Endothelial cell of umbilical vein (primary cell): ENCODE measurements at regions not wholly inside any gene's neighbourhood (a gene's known extent, or its start where the extent isn't known, plus 50 kb on each side); places are given as distances from the start of the nearest gene placed in this dataset.

ENCODE experiments used
- BruUV-seq: library from RNA; stranded (reverse); fragments of 400-500 nt; replicated peaks from 2 replicates; lab custom pipeline; 2021; lab: Mats Ljungman, UMichigan
- CTCF ChIA-PET: fragments of 300-600, 350-600 bp; sonication (Branson Sonifier 250); formaldehyde crosslinking; loops from one replicate; lab custom pipeline; 2021; ENCODE audit warnings: antibody characterized with exemption, inconsistent platforms; lab: Charles Lee
- POLR2A ChIA-PET: fragments of 300-600, 350-600 bp; sonication (Branson Sonifier 250); formaldehyde crosslinking; loops from one replicate; lab custom pipeline; 2021; ENCODE audit warnings: antibody characterized with exemption, inconsistent platforms; lab: Charles Lee
- DNase-seq: peaks from one replicate; pipeline ENCODE4 v3.0.0-alpha.2; 2011; ENCODE audit warnings: low read depth, low spot score
- FAIRE-seq: peaks from 2 replicates; lab custom pipeline; 2011; peaks lifted over from hg19 to GRCh38; lab: Jason Lieb, UNC
- H2AFZ ChIP-seq: 2 replicates; pipeline ENCODE4 v1.6.0; 2012; ENCODE audit warnings: low read depth, low read length, control low read depth, inconsistent platforms
- H3K27ac ChIP-seq: 2 replicates; pipeline ENCODE4 v1.5.1; 2011; ENCODE audit warnings: low read depth, mild to moderate bottlenecking, control low read depth, low read length, moderate library complexity; ENCODE audit not compliant: insufficient read depth
- H3K27me3 ChIP-seq, 2 experiments: 2 replicates each; pipeline versions ENCODE4 v1.6.0 to v1.6.1; 2011; ENCODE audit warnings: low read length in 2 of 2, mixed read lengths in 1 of 2; ENCODE audit not compliant: control insufficient read depth in 2 of 2, insufficient read depth in 2 of 2
- H3K36me3 ChIP-seq, 2 experiments: 2 replicates in 1 of 2; 3 replicates in 1 of 2; pipeline ENCODE4 v1.5.1; 2011; ENCODE audit warnings: low read length in 2 of 2, mild to moderate bottlenecking in 1 of 2, moderate library complexity in 1 of 2; ENCODE audit not compliant: control insufficient read depth in 2 of 2, insufficient read depth in 2 of 2; ENCODE audit errors: extremely low read depth in 1 of 2
- H3K4me1 ChIP-seq: 3 replicates; pipeline ENCODE4 v1.5.1; 2011; ENCODE audit warnings: mild to moderate bottlenecking, low read length; ENCODE audit not compliant: control insufficient read depth, insufficient read depth; ENCODE audit errors: extremely low read depth
- H3K4me2 ChIP-seq: 2 replicates; pipeline ENCODE4 v1.6.1; 2011; ENCODE audit warnings: low read length, control low read depth, mixed read lengths; ENCODE audit not compliant: insufficient read depth
- H3K4me3 ChIP-seq, 3 experiments: fragments of 200-600 bp in 1 of 3; sonication (generic), shearing (Covaris generic) in 1 of 3; replicated peaks in 1 of 3; 2 replicates each; pipeline ENCODE4 v1.5.1; 2011 to 2016; ENCODE audit warnings: control low read depth in 3 of 3, low read length in 3 of 3, mild to moderate bottlenecking in 2 of 3, inconsistent platforms in 1 of 3, low read depth in 1 of 3, moderate library complexity in 1 of 3; ENCODE audit not compliant: insufficient read depth in 1 of 3
- H3K79me2 ChIP-seq: 2 replicates; pipeline ENCODE4 v1.6.0; 2012; ENCODE audit warnings: low read length, inconsistent platforms; ENCODE audit not compliant: control insufficient read depth, insufficient read depth
- H3K9ac ChIP-seq: replicated peaks from 2 replicates; pipeline ENCODE3; 2011; ENCODE audit warnings: low read length, control low read depth; ENCODE audit not compliant: insufficient read depth; ENCODE audit errors: extremely low read depth
- H3K9me1 ChIP-seq: replicated peaks from 3 replicates; pipeline ENCODE4 v1.6.0; 2011; ENCODE audit warnings: mild to moderate bottlenecking, low read length; ENCODE audit not compliant: control insufficient read depth, insufficient read depth; ENCODE audit errors: extremely low read depth
- H3K9me3 ChIP-seq: replicated peaks from 2 replicates; pipeline ENCODE4 v1.5.1; 2012; ENCODE audit warnings: low read length, inconsistent platforms; ENCODE audit not compliant: control insufficient read depth, insufficient read depth
- H4K20me1 ChIP-seq: replicated peaks from 2 replicates; pipeline ENCODE3; 2011; ENCODE audit warnings: mild to moderate bottlenecking, low read length; ENCODE audit not compliant: control insufficient read depth, insufficient read depth; ENCODE audit errors: extremely low read depth
- EZH2 ChIP-seq: IDR thresholded peaks from 2 replicates; pipeline ENCODE4 v1.6.1; 2012; ENCODE audit warnings: borderline replicate concordance, low read depth, mild to moderate bottlenecking, moderate library complexity, low read length, inconsistent platforms; ENCODE audit not compliant: severe bottlenecking
- FOS ChIP-seq: IDR thresholded peaks from 2 replicates; pipeline ENCODE4 v1.6.1; 2011; ENCODE audit warnings: mild to moderate bottlenecking, low read length, moderate library complexity, borderline replicate concordance; ENCODE audit not compliant: insufficient read depth
- GATA2 ChIP-seq: IDR thresholded peaks from 2 replicates; pipeline ENCODE4 v1.7.0; 2011; ENCODE audit warnings: low read depth, mild to moderate bottlenecking, moderate library complexity, mixed read lengths, low read length; ENCODE audit not compliant: insufficient read length, insufficient read depth
- JUN ChIP-seq: IDR thresholded peaks from 2 replicates; pipeline ENCODE4 v1.6.1; 2011; ENCODE audit warnings: borderline replicate concordance, low read depth; ENCODE audit not compliant: insufficient read length, insufficient read depth
- MYC ChIP-seq: IDR thresholded peaks from one replicate; pipeline ENCODE4 v1.6.1; 2011; ENCODE audit warnings: mild to moderate bottlenecking, low read depth, low read length
- POLR2A ChIP-seq: IDR thresholded peaks from 2 replicates; pipeline ENCODE4 v1.6.1; 2012; ENCODE audit warnings: low read depth, mild to moderate bottlenecking, control low read depth, low read length
- POLR2AphosphoS5 ChIP-seq: IDR thresholded peaks from 2 replicates; pipeline ENCODE4 v1.6.1; 2012; ENCODE audit warnings: low read depth, mild to moderate bottlenecking, control low read depth, low read length, moderate library complexity; ENCODE audit not compliant: insufficient read depth
- dilution Hi-C: fragments of 300-500 bp; cut with MboI; formaldehyde crosslinking; loops from one replicate; pipeline ENCODE4 v1.15.0; 2019; ENCODE audit warnings: low sequenced_read_pairs; ENCODE audit not compliant: extremely low pct_ligation_motif_present
- intact Hi-C: fragments of 100-400 bp; cut with micrococcal nuclease; formaldehyde crosslinking; loops from one replicate; pipeline ENCODE4 v1.10.0; 2022
- TF ChIP-seq, protein P1 (sequence below), 2 donors: IDR thresholded peaks; 1 replicate in 1 of 2; 2 replicates in 1 of 2; pipeline ENCODE4 v1.5.1; 2011; ENCODE audit warnings: low read length in 2 of 2, mild to moderate bottlenecking in 2 of 2, moderate library complexity in 2 of 2, control low read depth in 1 of 2, inconsistent platforms in 1 of 2, low read depth in 1 of 2; ENCODE audit not compliant: insufficient read depth in 1 of 2; ENCODE audit errors: extremely low read depth in 1 of 2
- TF ChIP-seq, protein P2 (sequence below): IDR thresholded peaks from 2 replicates; pipeline ENCODE4 v1.6.1; 2011; ENCODE audit not compliant: insufficient read depth, insufficient read length

DNA sequence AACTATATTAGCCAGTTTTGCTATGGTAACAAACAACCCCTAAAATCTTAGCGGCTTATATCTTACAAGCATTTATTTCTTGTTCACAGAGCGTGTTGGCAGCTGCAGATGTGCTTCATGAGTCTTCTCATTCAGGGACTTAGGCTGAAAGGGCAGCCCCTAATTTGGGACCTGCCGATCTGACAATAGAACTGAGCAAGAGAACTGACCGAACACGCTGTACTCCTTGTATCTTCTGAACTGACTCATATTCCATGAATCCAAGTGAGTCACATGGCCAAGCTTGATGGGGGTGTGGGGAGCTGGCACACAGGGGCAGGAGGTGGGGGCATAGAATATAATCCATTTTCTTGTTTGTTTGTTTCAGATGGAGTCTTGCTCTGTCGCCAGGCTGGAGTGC, 481.7 kb upstream of the CADM1 start:
- DNase-seq (no peak), FAIRE-seq (no peak)
- H3K27ac ChIP-seq = no peak overlapping the region
- H3K4me2 ChIP-seq = no peak overlapping the region
- ChIA-PET CTCF (no interaction called here), POLR2A (no interaction called here)
- H3K9me1 ChIP-seq = no peaks in the 10 kb centered on the region
- peaks cover 3% of the 10 kb centered on the region for H3K9me3 ChIP-seq
- no peak overlapping the region for H3K9ac ChIP-seq
- no peaks in the 10 kb centered on the region for H3K4me1 ChIP-seq
- H3K27me3 ChIP-seq = no peaks in the 10 kb centered on the region
- no peak overlapping the region for H2AFZ ChIP-seq
- H4K20me1 ChIP-seq = no peaks in the 10 kb centered on the region
- no TSS peak for BruUV-seq
- no peaks in the 10 kb centered on the region for H3K36me3 ChIP-seq
- no peak for TF ChIP-seq POLR2A
- TF ChIP-seq, protein P1, sequence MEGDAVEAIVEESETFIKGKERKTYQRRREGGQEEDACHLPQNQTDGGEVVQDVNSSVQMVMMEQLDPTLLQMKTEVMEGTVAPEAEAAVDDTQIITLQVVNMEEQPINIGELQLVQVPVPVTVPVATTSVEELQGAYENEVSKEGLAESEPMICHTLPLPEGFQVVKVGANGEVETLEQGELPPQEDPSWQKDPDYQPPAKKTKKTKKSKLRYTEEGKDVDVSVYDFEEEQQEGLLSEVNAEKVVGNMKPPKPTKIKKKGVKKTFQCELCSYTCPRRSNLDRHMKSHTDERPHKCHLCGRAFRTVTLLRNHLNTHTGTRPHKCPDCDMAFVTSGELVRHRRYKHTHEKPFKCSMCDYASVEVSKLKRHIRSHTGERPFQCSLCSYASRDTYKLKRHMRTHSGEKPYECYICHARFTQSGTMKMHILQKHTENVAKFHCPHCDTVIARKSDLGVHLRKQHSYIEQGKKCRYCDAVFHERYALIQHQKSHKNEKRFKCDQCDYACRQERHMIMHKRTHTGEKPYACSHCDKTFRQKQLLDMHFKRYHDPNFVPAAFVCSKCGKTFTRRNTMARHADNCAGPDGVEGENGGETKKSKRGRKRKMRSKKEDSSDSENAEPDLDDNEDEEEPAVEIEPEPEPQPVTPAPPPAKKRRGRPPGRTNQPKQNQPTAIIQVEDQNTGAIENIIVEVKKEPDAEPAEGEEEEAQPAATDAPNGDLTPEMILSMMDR (IDR thresholded peaks at IDR 0.05; ENCODE audit: extremely low read depth in 1 of 2, insufficient read depth in 1 of 2, low read depth in 1 of 2, low read length in 2 of 2) = no peak
- no peak for TF ChIP-seq MYC
- no peak for TF ChIP-seq JUN
- TF ChIP-seq, protein P2, sequence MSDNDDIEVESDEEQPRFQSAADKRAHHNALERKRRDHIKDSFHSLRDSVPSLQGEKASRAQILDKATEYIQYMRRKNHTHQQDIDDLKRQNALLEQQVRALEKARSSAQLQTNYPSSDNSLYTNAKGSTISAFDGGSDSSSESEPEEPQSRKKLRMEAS = no peak
- no peak for TF ChIP-seq GATA2
- no peak for TF ChIP-seq EZH2
- TF ChIP-seq POLR2AphosphoS5 = no peak
- TF ChIP-seq FOS = no peak
- no peak overlapping the region for H3K4me3 ChIP-seq
- intact Hi-C loops = no loop called here
- no peaks in the 10 kb centered on the region for H3K79me2 ChIP-seq
- dilution Hi-C loops = no loop called here
